ENCODE measurements at regions not wholly inside any gene's neighbourhood (a gene's known extent, or its start where the extent isn't known, plus 50 kb on each side); places are given as distances from the start of the nearest gene placed in this dataset.
A peak's percentile ranks its signal among the peaks of the same experiment; 100 is the strongest.

DNA sequence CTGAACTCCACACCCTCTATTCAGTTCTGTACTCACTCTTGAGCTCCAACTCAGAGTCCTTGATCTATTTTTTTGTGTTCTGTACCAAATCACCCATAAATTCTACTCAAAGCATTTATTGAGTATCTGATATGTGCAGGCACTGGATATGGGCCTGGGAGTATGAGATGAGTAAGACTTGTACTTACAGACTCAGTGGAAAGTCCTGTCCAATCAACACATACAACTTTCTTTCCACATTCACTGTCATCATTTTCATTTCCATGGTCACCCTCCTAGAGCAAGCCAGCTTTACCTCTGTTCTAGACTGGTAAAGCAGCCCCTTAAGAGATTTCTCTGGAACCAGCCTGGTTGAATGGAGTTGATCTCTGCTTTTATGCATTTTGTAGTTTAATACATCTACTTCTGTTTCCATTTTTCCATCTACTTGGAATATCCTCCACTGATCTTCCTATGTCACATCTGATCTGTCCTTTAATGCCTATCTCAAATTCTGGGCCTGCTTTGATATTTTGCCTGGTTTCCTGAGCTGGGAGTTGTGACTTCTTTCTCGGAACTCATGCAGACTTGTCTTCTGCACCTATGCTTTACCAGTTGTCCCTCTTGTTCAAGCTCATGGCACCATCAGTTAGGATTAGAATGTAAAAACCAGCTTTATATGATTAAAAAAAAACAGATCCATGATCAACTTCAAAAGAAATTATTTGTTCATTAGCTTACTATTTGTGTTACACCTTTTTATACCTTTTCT, 96.9 kb upstream of the GLS start:
- DNase-seq (ENCODE audit: low read depth in 2 of 2), result no peak

DNA sequence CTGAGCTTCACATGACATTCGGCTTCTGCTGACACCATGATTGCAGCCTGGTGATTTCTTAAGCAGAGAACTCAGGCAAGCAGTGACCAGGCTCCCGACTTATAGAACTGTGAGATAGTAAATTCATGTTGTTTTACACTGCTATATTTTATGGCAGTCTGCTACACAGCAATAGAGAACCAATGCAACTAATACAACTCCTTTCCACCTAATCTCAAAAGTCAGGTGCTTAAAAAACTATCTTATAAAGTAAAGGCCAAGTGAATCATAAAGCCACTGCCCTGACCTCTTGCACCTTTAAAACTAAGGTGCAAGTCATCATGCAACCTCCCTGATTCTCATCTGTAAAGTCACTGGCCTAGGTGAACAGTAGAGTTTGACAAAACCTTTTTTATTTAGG, 95.3 kb upstream of the GLS start:
- DNase-seq (ENCODE audit: low read depth in 2 of 2), result no peak

DNA sequence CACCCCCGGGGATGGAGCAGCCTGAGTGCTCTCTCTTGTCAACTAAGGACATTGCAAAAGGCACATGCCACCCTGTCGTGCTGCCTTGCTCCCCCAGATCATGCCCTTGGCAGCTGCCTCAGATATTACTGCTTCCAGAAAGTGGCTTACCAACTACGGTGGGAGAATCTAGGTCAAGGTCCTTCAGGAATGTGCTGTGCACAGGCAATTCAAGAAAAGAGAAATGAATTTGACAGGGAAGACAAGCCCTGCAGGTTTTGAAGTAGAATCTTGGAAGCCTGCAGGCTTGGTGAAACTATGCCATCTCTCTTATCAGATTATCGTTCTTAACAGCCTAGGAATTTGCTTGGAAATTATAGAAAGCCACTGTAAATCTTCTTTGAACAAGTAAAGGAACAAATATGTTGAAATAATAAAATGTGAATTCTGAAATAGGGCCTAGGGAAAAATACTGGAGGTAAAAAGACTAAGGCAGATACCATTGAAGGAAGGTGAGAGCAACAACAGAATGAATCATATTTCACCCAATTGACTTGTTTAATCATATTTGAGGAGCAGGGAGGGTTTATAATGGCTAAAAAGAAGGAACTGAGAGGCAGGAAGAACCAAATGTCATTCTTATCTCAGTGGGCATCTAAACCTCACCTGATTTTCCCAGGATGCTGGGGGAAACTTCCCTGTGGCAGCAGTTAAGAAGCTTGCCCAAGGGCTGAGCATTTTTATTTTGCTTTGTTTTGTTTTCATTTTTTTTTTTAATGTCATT, 94.0 kb upstream of the GLS start:
- no peak for DNase-seq (ENCODE audit: low read depth in 2 of 2)

DNA sequence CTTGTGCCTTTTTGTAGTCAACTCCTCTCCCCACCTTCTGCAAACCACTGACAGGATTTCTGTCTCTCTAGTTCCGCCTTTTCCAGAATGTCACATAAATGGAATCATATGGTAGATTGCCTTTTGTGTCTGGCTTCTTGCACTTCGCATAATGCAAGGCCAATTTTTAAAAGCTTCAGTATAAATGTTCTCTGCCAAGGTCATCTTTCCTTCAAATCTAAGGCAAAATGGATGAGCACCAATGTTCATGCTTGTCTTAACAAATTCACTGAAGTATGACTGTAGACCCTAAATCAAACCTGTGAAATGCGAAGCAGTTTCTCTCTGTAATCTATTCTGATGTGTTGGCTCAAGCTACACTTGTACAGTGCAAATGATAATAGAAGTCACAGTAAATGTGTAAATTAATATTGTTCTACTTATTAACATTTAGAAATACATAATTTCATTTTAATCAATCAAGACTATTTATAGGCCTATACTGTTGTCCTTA, 92.8 kb upstream of the GLS start:
- DNase-seq (ENCODE audit: low read depth in 2 of 2), result no peak

DNA sequence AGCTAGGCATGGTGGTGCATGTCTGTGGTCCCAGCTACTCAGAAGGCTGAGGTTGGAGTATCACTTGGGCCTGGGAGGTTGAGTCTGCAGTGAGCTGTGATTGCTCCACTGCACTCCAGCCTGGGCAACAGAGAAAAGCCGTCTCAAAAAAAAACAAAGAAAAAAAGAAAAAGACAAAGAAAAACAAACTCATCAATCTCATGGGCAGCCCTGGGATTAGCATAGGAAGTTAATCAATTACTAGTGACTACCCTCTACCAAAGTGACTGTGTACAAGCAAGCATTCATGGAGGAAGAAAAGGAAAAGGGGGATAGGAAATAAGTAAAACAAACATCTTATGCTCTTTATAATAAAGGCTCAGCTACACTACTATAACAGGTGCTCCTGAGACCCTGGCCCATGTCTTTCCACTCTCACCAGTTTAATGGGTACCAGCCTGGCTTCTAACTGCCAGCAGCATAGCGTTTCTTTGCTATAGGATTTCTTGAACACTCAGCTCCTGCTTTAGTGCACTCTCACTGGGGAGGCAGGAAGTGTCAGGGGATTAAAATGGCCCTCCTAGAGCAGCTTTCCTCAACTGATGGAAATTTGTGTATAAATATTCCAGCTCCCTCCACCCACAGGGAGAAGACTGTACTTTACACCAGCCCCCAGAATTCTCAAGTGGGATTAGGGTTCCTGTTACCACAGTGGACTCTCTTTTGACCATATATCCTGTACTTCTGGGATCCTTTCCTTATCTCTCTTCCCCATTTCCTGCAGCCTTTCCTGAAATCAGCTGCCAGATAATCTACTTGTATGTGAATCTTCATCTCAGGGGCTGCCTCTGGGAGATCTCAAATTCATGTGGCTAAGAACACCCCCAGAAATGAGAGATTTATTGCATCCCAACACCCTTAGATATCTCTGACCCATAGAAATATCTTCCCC, 91.3 kb upstream of the GLS start:
- no peak for DNase-seq (ENCODE audit: low read depth in 2 of 2)

DNA sequence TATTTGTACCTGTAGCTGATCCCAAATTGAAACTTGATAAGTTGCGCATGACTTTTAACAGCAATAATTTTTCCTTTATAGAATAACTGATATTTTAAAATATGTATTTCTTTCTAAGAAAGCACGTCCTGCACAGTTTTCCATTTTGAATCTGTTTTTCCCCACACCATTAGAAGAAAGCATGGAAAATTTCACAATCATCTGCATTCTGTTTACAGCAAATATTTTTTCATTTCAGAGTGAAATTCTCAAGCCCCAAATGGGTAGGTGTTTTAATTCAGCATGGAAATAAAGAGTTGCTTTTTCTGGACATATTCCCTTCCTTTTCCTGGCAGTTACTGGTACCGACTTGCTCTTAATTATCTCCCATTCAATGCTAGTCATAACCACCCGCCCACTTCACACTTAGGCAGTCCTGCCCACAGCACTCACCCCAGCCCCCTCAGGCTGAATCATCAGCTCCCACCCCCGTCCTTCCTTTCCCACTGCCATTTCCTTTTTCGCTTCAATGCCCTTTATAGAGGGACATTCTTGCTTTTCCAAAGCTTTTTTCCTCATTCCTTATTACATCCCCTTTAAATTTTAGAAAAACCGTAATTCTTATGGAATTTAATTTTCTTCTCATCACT, 89.2 kb upstream of the GLS start:
- DNase-seq (ENCODE audit: low read depth in 2 of 2), result peak; percentile 37 to 43

DNA sequence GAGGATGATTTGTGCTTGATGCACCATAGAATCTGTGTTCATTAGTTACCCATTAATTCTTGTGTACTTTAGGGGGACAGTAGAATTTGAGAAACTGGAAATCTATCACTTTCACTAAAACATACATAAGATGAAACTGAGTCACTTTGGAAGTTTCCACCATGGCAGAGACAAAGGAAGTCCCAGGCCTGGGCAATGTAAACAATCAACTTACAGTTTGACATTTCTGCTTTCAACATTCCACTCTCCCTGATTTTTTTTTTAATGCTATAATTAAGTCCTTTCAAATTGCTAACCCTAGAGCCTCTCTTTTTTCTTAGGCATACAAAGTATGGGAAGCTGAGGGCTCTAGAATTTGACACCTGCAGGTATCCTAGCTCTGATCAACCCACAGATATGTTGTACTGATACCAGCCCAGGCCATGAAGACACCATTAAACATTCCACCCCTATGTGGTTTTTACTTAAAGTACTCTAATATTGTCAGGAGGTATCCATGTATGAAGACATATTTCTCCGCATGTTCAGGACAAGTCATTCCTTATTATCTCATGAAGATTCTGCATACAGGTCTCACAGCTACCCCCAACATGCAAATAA, 88.5 kb upstream of the GLS start:
- DNase-seq (ENCODE audit: low read depth in 2 of 2), result no peak

DNA sequence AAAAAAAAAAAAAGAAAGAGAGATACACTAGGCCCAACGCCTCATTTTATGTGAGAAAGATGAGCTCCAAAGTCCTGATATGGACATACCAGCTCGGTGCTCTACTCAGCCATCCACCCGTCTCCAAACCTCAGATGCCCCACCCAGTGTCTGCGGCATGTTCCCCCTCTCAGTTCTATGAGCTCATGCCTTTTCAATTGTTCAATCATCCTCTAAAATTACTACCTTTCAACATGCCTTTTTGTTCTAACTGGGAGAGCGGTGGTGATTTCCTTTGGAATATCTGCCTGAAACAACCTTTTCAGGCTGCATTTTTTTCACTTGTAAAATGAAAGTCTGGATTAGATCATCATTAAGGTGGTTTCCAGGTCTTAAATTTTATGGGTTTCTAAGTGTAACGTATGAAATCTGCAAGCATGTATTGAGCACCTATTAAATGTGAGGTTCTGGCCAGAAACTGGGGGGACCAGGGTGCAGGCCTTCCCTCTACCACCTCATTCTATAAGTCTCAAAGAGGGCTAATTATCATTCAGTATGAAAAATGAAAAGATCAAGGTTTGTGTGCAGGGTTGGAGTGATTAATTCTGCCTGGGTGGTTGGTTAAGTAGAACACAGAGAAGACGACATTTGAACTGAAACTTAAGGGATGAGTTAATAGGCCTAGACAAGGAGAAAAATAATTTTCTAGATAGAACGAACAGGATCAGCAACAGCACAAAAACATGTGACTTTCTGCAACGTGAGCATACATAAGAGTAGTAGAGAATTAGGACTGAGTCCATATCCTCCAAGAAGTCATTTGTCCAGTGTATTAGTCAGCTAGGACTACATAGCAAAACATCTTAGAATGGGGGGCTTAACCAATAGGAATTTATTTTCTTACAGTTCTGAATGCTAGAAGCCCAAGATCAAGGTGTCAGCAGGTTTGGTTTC, 87.4 kb upstream of the GLS start:
- DNase-seq (ENCODE audit: low read depth in 2 of 2), result no peak

DNA sequence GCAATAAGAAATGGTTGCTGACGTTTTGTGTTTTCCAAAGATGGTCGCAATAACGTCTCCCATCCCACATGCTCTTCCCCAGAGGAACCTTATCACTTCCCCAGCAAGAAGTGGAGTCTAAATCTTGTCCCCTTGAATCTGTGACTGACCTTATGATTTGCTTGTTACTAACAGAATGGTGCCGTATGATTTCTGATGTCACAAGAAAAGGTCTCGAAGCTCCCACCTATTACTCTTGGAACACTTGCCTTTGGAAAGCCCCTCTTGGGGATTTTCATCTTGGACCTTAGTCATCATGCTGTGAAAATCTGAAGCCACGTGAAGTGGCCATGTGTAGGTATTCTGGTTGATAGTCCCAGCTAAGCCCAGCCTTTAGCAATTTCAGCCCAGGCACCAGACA, 86.2 kb upstream of the GLS start:
- no peak for DNase-seq (ENCODE audit: low read depth in 2 of 2)

DNA sequence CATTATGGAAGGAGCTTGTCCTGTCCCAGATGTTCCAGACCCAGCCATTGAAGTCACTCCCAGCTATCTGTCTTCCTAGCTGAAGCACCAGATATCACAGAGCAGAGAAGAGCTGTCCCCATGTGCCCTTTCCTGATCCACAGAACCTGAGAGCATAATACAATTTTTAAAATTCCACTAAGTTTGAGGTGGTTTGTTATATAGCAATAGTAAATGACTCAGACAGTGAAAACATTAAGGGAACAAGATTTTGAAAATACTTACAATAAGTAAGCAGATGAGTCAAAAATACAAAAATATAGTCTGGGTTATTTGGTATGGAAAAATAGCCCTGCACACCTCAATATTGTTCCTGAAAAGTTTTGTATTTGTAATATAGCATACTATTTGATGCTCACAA, 85.8 kb upstream of the GLS start:
- DNase-seq (ENCODE audit: low read depth in 2 of 2), result no peak

DNA sequence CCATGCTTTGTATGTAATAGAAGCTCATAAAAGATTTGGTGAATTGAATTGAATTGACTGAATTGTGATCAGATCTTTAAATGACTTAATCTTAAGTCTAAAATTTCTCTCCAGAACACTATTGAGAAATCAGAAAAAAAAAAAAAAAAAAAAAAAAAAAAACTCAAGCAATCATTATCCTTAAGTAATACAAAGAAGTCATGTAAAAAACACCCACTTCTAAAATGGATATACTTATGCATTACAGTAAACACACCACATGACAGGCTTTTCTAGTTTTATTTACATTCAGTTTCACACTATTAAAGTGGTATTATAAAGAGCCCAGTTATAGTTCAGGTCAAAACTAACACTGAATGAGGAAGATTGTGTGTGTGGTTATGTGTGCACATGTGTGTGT, 84.9 kb upstream of the GLS start:
- no peak for DNase-seq (ENCODE audit: low read depth in 2 of 2)

DNA sequence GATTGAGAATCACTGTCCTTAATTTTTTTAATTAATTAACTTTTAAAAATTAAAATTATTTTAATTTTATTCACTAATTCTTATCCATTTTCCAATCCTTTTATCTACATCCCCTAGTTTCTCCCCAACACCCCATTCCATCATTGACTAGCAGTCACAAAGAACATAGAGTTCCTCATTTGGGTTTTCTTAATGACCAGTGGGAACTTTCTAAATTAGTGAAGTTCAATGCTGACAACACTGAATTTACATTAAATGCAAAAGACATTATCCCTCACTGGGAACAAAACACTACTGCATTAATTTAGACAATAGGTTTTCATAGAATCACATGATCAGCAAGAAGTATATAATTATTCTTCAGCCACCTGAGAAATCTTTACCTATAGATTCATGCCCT, 80.6 kb upstream of the GLS start:
- DNase-seq (ENCODE audit: low read depth in 2 of 2), result no peak

DNA sequence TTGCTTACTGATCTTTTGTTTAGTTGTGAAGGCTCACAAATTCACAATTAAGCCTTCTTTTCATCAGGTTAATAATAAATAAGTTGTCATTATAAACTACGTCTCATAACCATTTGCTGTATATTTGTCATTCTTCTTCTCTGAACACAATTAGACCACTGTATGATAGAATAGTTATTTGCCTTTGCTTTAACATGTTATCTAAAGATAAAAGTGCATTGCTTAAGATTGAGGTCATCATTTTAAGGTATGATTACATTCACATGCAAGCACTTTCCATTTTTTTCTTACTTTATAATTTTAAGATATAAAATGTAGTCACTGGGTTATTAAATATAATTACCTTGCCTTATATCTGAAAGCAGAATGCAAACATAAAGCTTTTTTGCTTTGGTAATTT, 80.1 kb upstream of the GLS start:
- no peak for DNase-seq (ENCODE audit: low read depth in 2 of 2)

DNA sequence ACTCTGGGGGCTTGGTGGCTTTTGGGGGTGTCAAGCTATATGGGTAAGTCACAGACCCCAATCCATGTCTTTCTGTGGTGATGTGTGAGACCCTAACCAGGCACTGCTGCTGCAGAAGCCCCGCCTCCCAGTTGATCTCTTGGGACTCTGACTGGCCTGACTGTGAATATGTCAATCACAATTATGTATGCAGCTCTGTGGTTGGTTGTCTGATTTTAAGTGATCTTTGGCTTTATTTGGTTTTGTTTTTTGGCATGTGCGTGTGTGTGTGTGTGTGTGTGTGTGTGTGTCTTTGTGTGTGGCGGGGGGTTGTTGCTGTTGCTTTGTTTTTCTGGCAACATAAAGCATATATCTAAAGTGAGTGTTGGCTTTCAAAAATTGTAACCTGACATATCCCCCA, 78.5 kb upstream of the GLS start:
- no peak for DNase-seq (ENCODE audit: low read depth in 2 of 2)

DNA sequence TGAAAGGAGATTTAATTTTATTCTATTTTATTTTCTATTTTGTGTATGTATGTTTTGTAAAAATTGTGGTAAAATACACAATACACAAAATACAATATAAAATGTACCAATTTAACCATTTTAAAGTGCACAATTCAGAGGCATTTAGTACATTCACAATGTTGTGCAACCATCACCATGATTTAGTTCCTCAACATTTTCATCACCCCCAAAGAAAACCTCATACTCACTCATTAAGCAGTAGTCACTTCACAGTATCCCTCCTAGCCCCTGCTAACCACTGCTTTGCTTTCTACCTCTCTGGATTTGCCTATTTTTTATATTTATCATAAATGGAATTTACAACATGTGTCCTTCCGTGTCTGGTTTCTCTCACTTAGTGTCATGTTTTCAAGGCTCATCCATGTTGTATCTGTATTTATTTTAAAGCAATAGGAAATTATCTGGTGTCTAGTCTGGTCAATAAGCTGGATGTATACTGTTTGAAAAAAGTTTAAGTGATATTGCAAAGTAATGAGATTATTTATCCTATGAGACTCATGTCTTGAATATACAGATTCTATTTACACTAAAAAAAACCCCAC, 77.9 kb upstream of the GLS start:
- DNase-seq (ENCODE audit: low read depth in 2 of 2), result no peak

DNA sequence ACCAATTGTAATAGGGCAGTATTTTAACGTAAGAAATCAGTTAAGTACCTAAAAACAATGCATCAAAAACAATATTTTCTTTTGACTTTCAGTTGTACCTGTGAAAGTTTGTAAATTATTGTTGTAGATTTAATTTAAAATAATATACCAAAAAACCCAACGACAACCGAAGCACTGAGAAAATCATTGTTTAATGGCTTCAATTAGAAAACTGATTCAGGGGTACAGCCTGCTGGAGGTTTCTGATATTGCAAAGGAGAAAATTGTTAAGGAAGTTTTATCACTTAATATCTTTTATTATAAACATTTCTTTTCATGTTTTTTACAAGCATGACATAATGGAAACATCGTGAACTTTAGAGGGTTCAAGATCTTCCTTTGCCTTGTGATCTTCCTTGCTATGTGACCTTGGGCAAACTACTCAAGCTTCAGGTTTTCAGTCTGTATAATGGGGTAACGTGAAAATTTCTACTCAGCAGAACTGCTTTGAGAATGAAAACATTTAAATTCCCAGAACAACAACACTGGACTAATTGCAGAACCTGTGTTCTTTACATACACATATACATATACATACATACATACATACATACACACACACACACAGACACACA, 76.3 kb upstream of the GLS start:
- no peak for DNase-seq (ENCODE audit: low read depth in 2 of 2)

DNA sequence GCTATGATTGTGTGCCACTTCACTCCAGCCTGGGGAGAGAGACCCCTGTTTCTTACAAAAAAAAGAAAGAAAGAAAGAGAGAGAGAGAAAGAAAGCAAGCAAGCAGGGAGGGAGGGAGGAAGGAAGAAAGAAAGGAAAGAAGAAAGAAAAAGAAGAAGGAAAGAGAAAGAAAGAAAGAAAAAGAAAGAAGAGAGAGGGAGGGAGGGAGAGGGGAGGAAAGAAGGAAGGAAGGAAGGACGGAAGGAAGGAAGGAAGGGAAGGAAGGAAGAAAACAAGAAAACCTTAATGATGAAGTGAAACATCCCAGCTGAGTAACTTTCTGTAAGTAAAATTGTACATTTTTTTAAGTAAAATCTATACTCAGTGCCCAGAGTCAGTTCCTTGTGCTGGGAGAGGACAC, 75.5 kb upstream of the GLS start:
- DNase-seq (ENCODE audit: low read depth in 2 of 2), result no peak

DNA sequence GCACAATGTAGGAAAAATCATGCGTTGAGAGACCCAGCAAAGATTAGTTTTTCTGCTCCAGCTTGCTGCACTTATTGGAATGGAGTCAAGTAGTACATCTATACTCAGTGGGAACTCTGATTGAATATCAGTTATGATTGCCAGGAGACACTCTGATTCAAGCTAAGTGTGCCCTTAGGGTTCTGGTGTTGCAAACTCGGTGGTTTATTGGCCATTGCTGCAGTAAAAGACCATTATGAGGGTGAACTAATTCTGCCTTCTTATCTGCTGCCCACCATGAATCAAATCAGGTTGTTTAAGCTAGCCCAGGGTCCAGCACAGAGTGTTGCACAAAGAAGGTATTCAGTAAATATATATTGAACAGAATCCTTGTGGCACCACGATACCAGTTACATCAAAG, 74.8 kb upstream of the GLS start:
- DNase-seq (ENCODE audit: low read depth in 2 of 2), result no peak

DNA sequence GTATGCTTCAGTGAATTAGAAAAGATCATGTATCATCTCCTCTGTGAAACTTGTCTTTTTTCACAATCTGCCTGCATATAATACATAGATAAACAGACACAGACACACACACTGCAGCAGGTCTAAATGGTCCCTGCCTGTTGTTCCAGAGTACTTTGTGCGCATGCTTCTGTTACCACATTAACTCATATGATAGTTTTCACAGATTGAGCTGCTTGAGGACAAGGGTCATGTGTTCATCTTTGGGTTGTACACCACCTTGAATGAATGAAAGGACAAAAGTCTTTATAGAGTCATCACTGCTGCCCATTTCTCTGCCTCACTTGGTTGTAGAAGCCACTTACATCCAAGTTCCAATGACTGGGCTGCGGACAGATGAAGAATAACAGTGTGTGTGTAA, 72.7 kb upstream of the GLS start:
- DNase-seq (ENCODE audit: low read depth in 2 of 2), result no peak

All from activated CD8-positive, alpha-beta memory T cell treated with anti-CD3 and anti-CD28 coated beads for 4 hours (primary cell).